Kidney (tissue), 13 donors: ENCODE measurements at regions not wholly inside any gene's neighbourhood (a gene's known extent, or its start where the extent isn't known, plus 50 kb on each side); places are given as distances from the start of the nearest gene placed in this dataset.

Experiments used
- DNase-seq, 5 donors: peaks; one replicate each; pipeline ENCODE4 v3.0.0-alpha.2; 2013 to 2020
- FAIRE-seq: peaks from 2 replicates; lab custom pipeline; 2012; peaks lifted over from hg19 to GRCh38; lab: Jason Lieb, UNC
- H3K27ac ChIP-seq, 2 donors: one replicate each; pipeline ENCODE4 v1.7.0; 2013; ENCODE audit warnings: low read depth in 2 of 2, low read length in 2 of 2, inconsistent platforms in 1 of 2
- H3K27me3 ChIP-seq: one replicate; pipeline ENCODE4 v1.7.1; 2013; ENCODE audit warnings: low read length, inconsistent platforms; ENCODE audit not compliant: control insufficient read depth, insufficient read depth
- H3K36me3 ChIP-seq, 3 donors: one replicate each; pipeline versions ENCODE4 v1.7.0 to v1.7.1; 2013; ENCODE audit warnings: low read length in 3 of 3, control low read depth in 1 of 3, inconsistent platforms in 1 of 3; ENCODE audit not compliant: insufficient read depth in 3 of 3, control insufficient read depth in 2 of 3
- H3K4me1 ChIP-seq, 3 donors: one replicate each; pipeline versions ENCODE4 v1.7.0 to v1.7.1; 2013; ENCODE audit warnings: low read length in 3 of 3, inconsistent platforms in 1 of 3, low read depth in 1 of 3; ENCODE audit not compliant: control insufficient read depth in 2 of 3, insufficient read depth in 2 of 3
- H3K4me3 ChIP-seq, 3 donors: one replicate each; pipeline versions ENCODE4 v1.7.0 to v1.8.1; 2013; ENCODE audit warnings: low read length in 3 of 3, control low read depth in 1 of 3, inconsistent platforms in 1 of 3
- H3K9ac ChIP-seq, 3 donors: one replicate each; pipeline versions ENCODE4 v1.7.0 to v1.7.1; 2013; ENCODE audit warnings: low read length in 3 of 3, control low read depth in 1 of 3, inconsistent platforms in 1 of 3
- H3K9me3 ChIP-seq, 3 donors: one replicate each; pipeline versions ENCODE4 v1.7.0 to v1.7.1; 2013; ENCODE audit warnings: low read length in 3 of 3, control low read depth in 1 of 3, inconsistent platforms in 1 of 3; ENCODE audit not compliant: control insufficient read depth in 2 of 3, insufficient read depth in 1 of 3
- CTCF ChIP-seq: IDR thresholded peaks from 3 replicates; pipeline ENCODE4 v1.5.1; 2012; ENCODE audit warnings: mild to moderate bottlenecking, moderate library complexity, borderline replicate concordance; ENCODE audit not compliant: insufficient read depth; ENCODE audit errors: extremely low read depth
- intact Hi-C: fragments of 100-400 bp; cut with DNase I; formaldehyde crosslinking; loops from one replicate; pipeline ENCODE4 v1.11.1; 2022
- donor health status: control.
- donor health status: control.
- donor health status: control.
- donor health status: control.
- donor health status: control.
- donor health status: DM: yes; HTN: yes; CAD: no.
- donor health status: Normal renal cell carcinoma (clear cell type).

GRCh38 chr1:229086091-229086490 lies 184.8 kb upstream of the RAB4A start:
- intact Hi-C loops: no loop called here
- peaks cover 0 to 12% (median 0%) of the 10 kb centered on the region in 3 donors for H3K9me3 ChIP-seq
- no peaks in the 10 kb centered on the region for H3K27me3 ChIP-seq
- no peak overlapping the region for H3K27ac ChIP-seq
- H3K9ac ChIP-seq: no peak overlapping the region
- H3K4me1 ChIP-seq: no peaks in the 10 kb centered on the region
- DNase-seq (no peak), FAIRE-seq (no peak)
- no peak for TF ChIP-seq CTCF
- no peaks in the 10 kb centered on the region for H3K36me3 ChIP-seq
- H3K4me3 ChIP-seq: no peak overlapping the region

DNA sequence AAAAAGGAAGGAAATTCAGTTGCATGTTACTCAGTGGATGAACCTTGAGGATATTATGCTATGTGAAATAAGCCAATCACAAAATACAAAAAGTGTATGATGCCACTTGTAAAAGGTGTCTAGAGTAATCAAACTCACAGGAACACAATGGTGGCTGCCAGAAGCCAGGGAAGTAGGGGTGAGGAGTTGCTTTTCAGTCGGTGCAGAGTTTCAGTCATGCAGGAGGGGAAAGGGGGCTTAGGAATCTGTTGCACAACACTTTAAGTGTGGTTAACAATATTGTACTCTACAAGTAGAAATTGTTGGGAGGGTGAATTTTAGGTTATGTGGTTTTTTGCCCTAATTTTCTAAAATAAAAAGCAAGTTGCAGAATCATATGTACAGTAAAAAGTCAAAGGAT lies 184.2 kb upstream of the RAB4A start:
- intact Hi-C loops: no loop called here
- peaks cover 0 to 12% (median 0%) of the 10 kb centered on the region in 3 donors for H3K9me3 ChIP-seq
- no peaks in the 10 kb centered on the region for H3K36me3 ChIP-seq
- H3K4me1 ChIP-seq: no peaks in the 10 kb centered on the region
- H3K27me3 ChIP-seq: no peaks in the 10 kb centered on the region
- H3K9ac ChIP-seq: no peak overlapping the region
- FAIRE-seq (no peak), DNase-seq (no peak)
- no peak for TF ChIP-seq CTCF
- no peak overlapping the region for H3K4me3 ChIP-seq
- no peak overlapping the region for H3K27ac ChIP-seq

DNA sequence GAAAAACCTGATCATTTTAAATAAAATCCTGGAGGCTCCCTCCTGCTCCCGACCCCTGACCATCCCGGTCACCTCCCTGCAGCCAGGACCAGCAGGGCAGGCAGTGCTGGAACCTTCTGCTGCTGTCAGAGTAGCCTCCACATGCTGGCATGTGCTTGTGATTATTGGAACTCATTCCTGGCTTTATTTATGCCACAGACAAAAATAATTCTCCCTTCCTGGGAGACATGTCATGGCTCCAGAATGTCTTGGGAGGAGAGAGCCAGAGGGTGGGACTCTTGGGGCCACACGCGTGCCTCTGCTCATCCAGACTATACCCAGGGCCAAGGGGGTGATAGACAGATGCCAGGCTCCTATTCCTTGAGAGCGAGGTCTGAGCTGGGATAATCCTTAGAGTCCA lies 183.6 kb upstream of the RAB4A start:
- H3K4me1 ChIP-seq: no peaks in the 10 kb centered on the region
- H3K27ac ChIP-seq: no peak overlapping the region
- peaks cover 0 to 12% (median 0%) of the 10 kb centered on the region in 3 donors for H3K9me3 ChIP-seq
- H3K4me3 ChIP-seq: no peak overlapping the region
- intact Hi-C loops: no loop called here
- FAIRE-seq (no peak), DNase-seq (no peak)
- H3K9ac ChIP-seq: no peak overlapping the region
- TF ChIP-seq CTCF: no peak
- H3K27me3 ChIP-seq: no peaks in the 10 kb centered on the region
- H3K36me3 ChIP-seq: no peaks in the 10 kb centered on the region

GRCh38 chr1:229087906-229088305 lies 183.0 kb upstream of the RAB4A start:
- Histone ChIP-seq H3K4me1 (peaks cover 0 to 1% (median 0%) of the 10 kb centered on the region in 3 donors), H3K27me3 (no peaks in the 10 kb centered on the region), H3K9me3 (peaks cover 0 to 9% (median 0%) of the 10 kb centered on the region in 3 donors), H3K4me3 (no peak overlapping the region), H3K36me3 (no peaks in the 10 kb centered on the region), H3K9ac (no peak overlapping the region), H3K27ac (no peak overlapping the region)
- no peak for TF ChIP-seq CTCF
- no peak for FAIRE-seq
- DNase-seq: no peak
- intact Hi-C loops: no loop called here
